ENCODE measurements at regions not wholly inside any gene's neighbourhood (a gene's known extent, or its start where the extent isn't known, plus 50 kb on each side); places are given as distances from the start of the nearest gene placed in this dataset.
"Not testable (repeated sequence)": the region's sequence is repeated elsewhere in the genome, so short reads cannot be mapped to it uniquely, and the experiment has no call there.

DNA sequence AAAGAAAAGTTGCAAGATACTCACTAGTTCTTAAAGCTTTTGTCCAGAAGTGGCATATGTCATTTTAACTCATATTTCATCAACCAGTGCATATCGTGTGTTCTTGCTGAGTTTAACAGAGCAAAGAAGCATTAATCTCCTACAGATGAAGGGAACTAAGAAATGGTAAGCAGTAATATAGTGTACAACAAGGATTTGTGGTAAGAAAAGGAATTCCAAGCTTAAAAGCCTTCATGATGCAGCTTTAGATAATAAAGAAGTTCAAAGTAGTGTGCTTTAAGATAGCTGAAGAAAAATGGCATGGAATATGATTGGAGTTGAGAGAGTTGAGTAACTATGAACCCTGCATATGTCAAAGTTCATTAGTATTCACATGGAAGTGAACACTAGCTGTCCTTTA, 649.8 kb upstream of the FSHR start:
- DNase-seq = no peak

DNA sequence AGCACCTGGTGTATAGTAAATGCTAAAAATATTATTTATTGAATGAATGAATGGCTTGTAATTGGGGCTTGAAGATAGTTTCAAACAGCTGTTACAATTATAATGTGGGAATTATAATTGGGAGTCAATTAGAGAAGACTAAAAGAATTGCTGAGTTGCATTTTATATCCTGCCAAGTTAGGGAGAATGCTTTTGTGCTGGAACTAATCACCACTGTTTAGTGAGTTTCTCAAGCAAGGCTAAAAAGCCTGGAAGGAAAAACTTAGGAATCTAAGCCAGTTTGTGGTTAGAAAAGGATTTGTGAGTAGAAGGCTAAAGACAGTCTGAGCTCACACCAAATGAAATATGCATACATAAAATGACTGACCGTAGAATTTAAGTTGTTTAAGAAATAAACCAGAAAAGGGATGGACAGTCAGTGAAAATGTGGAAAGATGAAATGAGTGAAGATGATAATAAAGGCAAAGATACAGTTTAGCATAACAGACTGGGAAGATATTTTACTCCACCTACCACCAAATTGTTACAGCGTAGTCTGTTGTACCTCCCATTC, 647.7 kb upstream of the FSHR start:
- DNase-seq = peak in 2 of 3 donors; percentile 11 to 36

DNA sequence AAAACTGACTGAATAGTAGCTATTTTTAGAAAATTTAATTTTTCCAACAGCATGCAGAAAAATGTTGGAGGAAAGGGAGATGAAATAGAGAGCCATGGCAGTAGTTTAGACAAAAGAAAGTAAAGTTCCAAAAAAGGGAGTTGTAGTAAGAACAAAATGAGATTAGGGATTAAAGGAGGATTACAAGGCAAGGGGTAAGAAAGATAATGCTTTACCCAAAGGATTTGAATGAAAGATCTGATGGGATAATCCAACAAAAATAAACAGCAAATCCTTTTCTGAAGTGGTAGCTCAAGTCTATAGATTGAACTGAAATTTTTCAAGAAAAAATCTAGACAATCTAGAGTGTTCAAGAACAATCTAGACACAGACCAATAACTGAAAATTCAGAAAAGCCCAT, 644.3 kb upstream of the FSHR start:
- no peak for DNase-seq

DNA sequence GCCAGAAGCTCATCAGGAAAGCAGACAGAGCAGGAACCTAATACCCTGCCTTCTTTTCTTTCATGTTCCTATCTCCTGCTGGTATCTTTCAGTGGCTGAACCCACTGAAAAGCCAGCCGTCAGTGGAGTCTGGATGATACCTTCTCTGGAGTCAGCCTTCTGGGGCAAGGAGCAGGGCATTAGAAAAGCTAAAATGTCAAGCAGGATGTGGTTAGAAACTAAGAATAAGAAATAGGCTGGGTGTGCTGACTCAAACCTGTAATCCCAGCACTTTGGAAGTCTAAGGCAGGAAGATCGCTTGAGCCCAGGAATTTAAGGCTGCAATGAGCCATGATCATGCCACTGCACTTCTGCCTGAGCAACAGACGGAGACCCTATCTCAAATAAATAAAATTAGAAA, 642.0 kb upstream of the FSHR start:
- no peak for DNase-seq

DNA sequence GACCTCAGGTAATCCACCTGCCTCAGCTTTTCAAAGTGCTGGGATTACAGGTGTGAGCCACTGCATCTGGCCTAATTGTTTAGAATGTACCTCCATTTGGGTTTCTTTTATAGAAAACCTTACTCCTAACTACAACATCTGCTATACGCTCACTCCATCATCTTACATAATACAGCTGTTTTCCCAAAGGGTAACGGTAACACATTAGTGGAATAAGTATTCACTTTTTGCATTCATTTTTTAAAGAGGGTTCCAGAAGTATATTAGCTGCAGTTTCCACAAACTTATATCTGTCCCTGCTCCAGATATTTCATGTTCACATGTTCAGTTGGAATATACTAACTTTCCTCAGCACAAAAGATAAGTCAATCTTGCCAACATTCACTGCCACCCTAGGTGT, 640.1 kb upstream of the FSHR start:
- peak; percentile 44 to 81 (median 49) for DNase-seq

DNA sequence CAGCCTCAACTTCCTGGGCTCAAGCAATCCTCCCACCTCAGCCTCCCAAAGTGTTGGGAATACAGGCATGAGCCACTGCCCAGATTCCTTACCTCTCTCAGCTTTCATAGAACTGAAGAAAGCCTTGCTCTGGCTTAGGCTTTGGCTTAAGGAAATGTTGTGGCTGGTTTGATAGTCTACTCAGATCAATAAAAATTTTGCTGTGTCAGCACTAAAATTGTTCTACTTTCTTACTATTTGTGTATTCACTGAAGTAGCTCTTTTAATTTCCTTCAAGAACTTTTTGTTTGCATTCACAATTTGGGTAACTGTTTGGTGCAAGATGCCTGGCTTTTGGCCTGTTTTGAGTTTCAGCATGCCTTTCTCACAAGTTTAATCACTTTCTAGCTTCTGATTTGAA, 634.0 kb upstream of the FSHR start:
- DNase-seq = no peak

DNA sequence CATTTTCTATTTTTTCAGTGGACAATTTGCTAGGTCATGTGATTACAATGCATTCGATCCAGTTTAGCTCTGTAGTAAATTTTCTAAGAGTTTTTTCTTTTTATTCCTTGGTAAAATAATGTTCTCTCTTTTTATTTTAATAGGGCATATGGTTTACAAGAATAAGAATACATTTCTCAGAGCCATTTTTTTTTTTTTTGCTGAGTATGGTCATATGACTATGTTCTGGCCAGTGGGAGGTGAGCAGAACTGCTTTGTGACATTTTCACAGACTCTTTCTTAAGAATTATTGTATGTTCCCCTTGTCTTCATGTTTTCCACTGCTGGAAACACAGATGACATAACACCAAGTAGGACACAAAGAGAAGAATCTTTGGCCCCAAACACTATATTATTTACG, 626.6 kb upstream of the FSHR start:
- no peak for DNase-seq

DNA sequence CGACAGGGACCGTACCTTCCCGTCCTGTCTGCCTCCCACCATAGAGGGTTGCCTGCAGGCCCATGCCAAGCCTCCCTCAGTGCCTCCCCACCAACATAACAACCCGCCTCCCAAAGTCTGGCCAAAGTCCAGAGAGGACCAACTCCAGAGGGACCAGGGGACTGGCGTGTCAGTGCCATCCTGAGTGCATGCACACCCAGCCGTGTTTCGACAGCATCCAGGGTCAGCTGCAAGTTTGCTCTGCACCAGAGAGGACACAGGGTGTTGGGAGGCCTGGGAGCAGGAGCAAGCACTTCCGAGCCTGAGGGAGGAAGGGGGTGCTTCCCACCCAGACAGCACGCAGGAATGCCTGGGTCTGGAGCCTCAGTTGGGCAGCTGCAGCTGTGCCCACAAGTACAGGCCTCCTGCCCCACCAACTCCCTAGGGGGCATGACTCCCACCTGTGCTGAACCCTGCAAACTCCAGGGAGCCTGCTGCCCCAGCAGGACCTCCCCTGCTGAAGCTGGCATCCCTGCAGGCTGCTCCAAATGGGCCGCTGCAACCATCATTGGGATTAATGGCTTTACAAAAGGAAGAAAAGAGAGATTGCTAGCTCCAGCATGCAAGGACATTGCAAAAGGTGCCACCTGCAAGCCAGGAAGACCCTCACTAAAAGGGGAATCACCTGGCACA, 618.1 kb upstream of the FSHR start:
- no peak for DNase-seq

DNA sequence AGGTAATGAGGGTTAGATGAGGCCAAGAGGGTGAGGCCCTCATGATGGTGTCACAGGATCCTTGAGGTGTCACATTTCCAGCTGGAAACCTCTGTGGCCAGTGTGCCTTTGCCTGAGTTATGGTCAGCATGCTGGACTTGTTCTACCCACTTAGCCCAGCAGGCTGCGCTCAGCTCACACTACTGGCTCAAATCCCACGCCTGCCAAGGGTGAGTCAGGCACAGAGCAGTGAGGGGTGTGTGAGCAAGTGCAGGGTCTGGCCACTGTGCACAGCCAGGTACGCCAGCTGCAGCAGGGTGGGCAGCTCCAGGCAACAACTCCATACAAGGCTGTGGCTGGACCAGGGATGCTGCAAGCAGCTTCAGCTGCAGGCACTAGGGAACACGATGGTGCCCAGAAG, 616.6 kb upstream of the FSHR start:
- peak in 1 of 3 donors; percentile 9 for DNase-seq

DNA sequence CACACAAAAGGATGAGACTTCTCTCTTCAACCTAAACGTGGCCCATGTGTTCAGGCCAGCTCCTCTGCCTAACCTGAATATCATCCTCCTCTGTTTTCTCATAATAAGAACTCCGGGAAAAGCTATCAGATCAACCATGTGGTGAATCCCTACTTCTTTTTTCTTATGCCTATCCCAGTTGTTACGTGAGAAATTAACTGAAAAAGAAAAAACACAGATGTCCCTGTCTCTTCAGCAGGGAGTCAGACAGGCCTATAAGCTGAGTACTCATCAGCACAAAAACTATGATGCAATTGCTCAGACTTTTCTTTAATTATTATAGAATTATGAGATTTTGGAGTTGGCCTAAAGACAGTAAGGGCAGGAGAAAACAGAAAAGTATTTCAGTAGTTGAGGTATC, 613.0 kb upstream of the FSHR start:
- DNase-seq = no peak

DNA sequence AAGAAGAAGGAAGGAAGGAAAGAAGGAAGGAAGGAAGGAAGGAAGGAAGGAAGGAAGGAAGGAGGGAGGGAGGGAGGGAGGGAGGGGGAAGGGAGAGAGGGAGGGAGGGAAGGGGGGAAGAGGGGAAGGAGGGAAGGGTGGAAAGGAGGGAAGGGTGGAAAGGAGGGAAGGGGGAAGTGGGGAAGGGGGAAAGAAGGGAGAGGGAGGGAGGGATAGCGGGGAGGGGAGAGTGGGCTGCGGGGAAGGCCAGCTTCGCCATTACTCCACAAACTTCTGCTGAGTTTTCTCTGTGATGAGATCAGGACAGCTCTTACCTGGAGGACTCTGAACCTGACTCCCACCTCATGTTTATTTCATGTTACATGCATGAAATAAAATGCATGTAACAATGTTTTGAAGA, 601.5 kb upstream of the FSHR start:
- no peak for DNase-seq

DNA sequence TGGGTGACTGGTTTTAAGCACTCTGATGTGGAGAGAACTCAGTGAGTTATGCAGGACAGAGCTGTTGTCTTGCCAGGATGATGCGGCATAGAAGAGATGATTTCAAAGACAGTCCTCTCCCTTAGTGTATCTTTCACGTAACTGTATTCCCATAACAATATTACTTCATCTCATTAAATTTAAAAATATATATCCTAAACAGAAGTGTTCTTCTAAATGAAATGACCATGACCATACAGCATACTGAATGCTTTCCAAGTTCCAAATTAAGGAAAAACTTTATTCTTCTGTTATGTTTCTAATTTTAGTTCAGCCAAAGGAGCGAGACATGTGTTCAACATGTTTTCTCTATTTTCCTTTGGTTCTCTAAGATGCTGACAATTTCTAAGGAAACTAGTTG, 600.1 kb upstream of the FSHR start:
- DNase-seq = peak; percentile 24 to 70 (median 37)

DNA sequence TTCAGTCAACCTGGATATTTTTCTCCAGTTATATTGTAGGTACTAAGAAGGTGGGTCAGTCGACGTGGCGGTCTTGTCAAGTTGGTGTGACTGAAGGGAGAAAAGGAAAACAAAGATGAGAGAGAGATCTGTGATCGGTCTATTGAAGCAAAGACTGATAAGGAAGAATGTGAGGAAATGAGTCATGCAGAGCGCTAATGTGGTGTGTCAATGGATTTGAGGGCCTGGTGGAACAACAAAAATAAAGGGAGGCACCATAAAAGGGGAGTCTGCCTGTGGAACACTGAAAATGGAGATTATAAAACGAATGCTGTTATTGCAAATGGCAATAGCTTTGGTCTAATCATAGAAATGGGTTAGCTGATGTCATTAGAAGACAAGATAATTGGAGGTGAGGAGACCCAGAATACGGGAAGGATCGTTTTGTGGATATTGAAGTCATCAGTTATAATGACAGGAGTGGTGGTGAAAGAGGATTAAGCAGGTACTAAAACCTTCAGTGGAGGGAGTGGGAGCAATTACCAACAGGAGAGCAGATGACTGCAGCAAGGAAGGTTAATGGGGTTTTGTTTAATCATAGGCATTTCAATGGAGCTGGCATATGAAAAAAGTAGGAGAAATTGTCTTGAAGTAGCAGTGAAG, 599.1 kb upstream of the FSHR start:
- no peak for DNase-seq

DNA sequence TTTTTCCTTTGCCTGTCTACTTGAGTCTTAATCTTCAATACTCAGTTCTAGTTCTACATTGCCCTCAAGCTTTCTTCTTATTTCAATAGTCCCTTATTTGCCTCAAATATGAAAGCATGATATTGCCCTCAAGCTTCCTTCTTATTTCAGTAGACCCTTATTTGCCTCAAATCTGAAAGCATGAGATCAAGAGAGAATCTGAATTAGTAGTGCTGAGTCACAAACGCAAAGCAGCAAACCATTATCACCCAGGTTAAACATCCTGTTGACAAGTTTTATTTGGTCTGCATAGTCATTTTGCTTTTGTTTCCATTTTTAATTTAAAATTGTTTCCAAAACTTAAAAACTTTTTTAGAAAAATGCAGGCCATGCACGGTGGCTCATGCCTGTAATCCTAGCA, 583.3 kb upstream of the FSHR start:
- no peak for DNase-seq

DNA sequence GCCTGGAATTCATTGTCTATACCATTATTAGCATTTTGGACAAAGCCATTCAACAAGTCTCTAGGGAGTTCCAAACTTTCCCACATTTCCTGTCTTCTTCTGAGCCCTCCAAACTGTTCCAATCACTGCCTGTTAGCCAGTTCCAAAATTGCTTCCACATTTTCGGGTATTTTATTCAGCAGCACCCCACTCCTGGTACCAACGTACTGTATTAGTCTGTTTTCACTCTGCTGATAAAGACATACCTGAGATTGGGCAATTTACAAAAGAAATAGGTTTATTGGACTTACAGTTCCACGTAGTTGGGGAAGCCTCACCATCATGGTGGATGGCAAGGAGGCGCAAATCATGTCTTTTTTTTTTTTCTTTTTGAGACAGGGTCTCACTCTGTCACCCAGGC, 578.6 kb upstream of the FSHR start:
- DNase-seq = not testable (repeated sequence)

DNA sequence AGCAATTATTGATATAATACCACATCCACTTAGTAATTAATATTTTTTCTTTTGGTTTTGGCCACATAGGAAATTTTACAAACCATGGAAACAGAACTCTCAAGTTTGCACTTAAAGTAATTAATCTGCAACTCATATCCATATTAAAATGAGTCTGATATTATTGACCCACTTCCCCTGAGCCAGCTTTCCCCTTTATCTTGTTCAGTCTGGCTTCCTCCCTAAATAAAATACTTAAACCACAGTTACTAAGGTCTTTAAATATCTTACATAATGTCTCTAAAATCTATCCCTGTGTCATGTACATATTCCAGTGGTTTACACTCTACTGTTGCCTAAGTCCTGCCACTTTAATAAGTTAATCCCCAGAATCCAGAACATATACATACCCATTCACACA, 564.9 kb upstream of the FSHR start:
- DNase-seq = no peak

DNA sequence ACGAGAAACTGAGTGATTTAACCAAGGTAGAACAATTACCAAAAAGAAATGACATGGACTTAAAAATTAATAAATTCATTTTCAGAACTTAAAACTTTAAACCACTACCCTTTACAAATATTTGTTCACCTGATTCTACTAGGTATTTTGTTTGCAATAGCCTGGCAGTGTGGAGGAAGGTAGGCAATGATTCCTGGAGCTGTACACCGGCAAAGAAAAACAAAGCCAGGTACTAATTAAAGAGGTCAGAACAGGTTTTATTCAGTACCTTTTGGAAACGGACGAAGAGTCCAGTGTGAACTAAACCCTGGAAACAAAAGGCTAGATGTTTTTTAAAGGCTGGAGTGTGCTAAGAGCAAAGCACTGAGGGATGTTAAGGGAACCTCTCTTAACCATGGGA, 561.3 kb upstream of the FSHR start:
- no peak for DNase-seq

DNA sequence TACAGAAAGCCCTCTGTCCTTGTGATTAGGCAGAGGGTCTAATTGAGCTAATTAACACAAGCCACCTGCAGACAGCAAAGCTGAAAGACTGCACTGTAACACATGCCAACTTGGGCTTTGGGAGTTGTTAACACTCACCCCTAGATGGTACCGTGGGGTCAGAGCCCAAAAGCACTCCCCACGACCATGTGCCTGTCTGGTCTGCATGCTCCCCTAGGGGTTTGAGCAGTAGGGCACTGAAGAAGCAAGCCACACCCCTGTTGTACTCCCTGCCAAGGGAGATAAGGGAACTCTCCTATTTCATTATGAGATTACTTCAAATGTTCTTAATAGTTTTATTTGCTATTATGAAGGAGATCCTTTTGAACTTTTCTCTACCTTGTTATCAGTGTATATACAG, 560.1 kb upstream of the FSHR start:
- DNase-seq = no peak

DNA sequence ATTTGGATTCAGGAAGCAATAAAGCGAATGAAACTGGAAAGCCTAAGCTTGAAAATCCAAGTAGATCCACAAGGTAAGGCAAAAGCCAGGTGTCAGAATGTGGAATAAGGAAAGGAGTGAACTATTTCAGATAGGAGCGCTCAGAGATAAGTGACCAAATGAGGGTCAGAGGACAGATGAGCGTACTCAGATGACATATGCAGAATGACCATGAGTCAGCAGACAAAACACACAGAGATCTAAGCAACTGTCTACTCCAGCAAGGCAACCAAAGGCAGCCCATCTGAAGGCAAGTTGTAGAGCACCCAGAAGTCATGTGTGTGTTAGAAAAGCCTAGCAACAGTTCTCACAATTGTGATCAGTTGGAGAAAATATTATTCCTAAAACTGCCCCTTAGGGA, 548.4 kb upstream of the FSHR start:
- no peak for DNase-seq

DNA sequence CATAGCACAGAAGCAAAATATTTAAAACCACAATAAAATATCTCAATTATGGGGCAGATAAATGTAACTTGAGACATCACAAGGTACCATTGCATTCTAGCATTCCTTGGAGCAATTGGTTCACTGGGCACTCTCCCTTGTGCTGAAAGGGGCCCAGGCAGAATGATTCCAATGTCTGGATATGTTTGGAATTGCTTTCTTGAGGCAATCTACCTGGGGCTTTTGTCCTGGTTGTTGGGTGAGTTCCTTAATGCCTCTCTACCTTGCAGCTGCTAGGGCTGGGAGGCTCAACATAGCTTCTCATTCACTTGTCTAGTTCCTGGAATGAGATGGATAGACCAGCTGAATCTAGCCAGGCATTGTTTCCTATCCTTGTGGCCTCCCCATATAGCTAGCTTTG, 539.6 kb upstream of the FSHR start:
- no peak for DNase-seq

DNA sequence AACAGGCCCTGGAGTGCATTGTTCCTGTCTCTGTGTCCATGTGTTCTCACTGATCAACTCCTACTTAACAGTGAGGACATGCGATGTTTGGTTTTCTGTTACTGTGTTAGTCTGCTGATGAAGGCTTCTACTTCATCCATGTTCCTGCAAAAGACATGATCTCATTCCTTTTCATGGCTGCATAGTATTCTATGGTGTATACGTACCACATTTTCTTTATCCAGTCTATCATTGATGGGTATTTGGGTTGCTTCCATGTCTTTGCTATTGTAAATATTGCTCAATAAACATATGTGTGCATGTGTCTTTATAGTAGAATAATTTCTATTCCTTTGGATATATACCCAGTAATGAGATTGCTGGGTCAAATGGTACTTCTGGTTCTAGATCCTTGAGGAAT, 537.7 kb upstream of the FSHR start:
- DNase-seq = not testable (repeated sequence)

DNA sequence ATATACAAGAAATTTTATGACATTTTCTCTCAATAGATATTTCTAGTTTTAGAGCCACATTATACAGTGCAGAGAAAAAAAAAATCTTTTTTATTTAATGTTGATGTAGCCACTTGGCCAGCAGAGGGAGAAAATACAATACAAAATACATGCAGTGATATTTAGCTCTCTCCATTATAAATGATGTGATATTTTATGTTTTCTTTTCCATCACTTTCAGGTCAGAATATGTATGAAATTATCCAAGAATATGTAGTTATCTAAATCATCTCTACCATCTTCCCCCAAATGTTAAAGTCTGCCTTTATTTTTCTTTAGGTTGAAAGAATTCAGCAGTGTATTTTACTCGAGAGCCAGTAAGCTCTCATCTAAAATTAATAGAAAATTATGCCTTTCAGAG, 533.6 kb upstream of the FSHR start:
- DNase-seq = peak; percentile 7 to 42 (median 24)

DNA sequence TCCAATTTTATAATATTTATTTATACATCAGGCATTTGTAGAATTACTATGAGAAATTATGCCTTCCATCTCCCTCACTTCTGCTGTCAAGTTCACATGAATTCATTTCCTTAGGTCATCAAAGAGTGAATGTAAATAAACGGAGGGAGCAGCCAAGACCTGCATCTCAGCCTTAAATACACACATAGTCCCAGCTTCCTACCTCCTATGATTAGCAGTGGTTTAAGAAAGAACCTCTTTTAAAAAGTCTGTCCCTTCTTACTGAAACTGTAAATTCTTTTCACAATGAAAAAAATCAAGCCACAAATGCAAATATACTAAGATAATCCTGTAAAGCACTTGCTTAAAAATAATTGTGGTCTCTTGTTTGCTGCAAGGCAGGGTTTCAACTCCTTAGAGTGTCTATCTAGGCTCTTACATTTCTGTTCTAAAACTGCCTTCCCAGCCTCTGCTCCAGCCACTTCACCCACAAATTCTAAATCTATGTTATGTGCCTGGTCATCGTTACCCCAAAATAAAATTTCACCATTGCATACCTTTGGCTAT, 532.7 kb upstream of the FSHR start:
- DNase-seq = no peak

DNA sequence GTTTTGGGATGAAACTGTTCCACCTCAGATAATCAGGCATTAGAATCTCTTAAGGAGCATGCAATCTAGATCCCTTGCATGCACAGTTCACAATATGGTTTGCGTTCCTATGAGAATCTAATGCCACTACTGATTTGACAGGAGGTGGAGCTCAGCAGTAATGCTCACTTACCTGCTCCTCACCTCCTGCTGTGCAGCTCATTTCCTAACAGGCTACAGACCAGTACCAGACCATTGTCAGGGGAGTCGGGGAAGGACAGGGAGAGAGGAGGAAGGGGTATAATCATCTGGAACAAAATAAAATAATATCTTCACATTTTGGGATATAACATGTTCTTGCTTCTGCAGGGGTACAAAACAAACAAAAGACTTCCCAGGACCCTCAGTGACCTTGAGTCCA, 532.0 kb upstream of the FSHR start:
- no peak for DNase-seq

Measured in muscle of back (tissue), 3 donors.